ACHN (cell line): ENCODE measurements at regions not wholly inside any gene's neighbourhood (a gene's known extent, or its start where the extent isn't known, plus 50 kb on each side); places are given as distances from the start of the nearest gene placed in this dataset.
"Not testable (repeated sequence)": the region's sequence is repeated elsewhere in the genome, so short reads cannot be mapped to it uniquely, and the experiment has no call there.

Experiments used
- DNase-seq: peaks from one replicate; pipeline ENCODE4 v3.0.0-alpha.2; 2015
- in situ Hi-C: cut with HindIII; loops from 2 replicates; pipeline ENCODE4 v1.10.0; 2017; ENCODE audit warnings: low sequenced_read_pairs, low pct_ligation_motif_present, low pct_unique_long_range_greater_than_20kb

DNA sequence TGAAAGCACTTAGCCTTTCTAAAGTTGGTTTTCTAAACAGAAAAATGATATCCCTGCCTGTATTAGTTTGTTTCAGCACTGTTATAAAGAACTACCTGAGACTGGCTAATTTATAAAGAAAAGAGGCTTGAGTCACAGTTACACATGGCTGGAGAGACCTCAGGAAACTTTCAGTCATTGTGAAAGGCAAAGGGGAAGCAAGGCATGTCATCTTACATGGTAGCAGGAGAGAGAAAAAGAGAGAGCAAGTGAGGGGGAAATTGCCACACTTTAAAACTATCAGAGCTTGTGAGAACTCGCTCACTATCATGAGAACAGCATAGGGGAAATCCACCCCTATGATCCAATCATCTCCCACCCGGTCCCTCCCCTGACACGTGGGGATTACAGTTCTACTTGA lies 64.9 kb downstream of the FAM170A start:
- in situ Hi-C loops: no loop called here
- DNase-seq: no peak

DNA sequence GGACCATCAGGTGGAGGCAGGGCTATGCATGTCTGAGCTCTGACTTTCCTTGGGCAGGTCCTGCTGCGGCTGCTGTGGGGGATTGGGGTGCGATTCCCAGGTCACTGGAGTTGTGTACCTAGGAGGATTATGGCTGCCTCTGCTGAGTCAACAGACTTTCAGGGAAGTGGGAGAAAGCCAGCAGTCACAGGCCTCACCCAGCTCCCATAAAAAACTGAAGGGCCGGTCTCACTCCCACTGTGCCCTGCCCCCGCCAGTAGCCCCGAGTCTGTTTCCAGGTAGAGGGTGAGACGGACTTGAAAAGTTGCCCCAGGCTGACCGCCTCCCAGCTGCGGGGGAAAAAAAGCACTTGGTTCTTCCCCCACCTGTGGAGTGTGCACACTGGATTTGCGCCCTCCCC lies 76.7 kb downstream of the FAM170A start:
- no peak for DNase-seq
- in situ Hi-C loops: no loop called here

GRCh38 chr5:119708076-119708790 lies 78.9 kb downstream of the FAM170A start:
- in situ Hi-C loops: no loop called here
- DNase-seq: no peak

DNA sequence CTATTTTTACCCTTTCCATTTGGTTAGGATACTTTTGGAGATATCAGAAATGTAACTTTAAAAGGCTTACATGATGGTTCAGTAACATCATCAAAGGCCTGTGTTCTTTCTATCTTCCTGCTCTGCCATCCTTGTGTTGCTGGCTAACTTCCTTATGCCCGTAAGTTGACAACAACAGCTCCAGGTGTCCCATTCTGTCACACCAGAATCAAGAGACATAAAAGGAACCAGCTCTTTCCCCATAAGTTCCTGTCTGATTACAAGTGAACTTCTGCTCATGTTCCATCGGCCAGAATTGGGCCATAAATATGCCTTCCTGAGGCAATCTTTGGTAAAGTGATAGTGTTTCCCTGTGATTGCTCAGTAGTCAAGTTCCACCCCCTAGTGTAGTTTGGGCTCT lies 92.4 kb downstream of the FAM170A start:
- DNase-seq: no peak
- in situ Hi-C loops: no loop called here

GRCh38 chr5:119725291-119725690 lies 95.9 kb downstream of the FAM170A start:
- DNase-seq, in situ Hi-C loops: not testable (repeated sequence)

GRCh38 chr5:119726544-119726943 lies 97.2 kb downstream of the FAM170A start:
- no peak for DNase-seq
- in situ Hi-C loops: no loop called here

DNA sequence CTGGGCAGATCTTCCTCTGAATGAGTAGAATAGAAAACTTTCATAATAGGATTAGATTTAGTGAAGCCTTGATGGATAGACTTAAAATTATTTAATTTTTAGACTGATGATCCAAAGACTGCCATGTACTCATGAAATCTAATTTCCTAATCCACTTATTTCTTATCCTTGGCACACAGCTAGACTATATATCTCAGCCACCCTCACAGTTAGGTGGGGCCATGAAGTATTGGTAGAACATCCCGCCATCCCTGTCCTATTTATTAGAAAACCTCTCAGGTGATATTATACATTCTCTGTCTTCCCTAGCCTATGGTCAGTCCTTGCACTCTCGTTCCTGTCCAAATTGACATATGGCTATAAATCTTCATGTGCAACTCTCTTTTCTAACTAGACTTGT lies 110.9 kb downstream of the FAM170A start:
- in situ Hi-C loops: no loop called here
- DNase-seq: no peak

GRCh38 chr5:119741691-119742090 lies 112.3 kb downstream of the FAM170A start:
- in situ Hi-C loops: no loop called here
- no peak for DNase-seq

DNA sequence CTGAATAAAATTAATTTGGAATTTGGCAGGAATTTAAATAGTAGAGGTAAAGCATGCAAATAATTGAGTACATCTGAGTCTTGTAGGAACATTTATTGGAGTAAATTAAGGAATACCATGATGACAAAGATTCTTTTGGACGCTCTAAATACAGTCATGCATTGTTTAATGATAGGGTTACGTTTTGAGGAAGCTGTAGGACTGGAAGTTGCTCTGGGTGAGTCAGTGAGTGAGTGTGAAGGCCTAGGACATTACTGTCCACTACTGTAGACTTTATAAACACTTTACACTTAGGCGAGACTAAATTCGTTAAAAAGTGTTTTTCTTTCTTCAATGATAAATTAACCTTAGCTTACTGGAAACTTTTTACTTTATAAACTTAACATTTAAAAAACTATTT lies 113.0 kb downstream of the FAM170A start:
- no peak for DNase-seq
- in situ Hi-C loops: no loop called here

- DNase-seq: peak; percentile 50
These were observed 114.6 kb downstream of the FAM170A start for GRCh38 chr5:119743927-119744326.

DNA sequence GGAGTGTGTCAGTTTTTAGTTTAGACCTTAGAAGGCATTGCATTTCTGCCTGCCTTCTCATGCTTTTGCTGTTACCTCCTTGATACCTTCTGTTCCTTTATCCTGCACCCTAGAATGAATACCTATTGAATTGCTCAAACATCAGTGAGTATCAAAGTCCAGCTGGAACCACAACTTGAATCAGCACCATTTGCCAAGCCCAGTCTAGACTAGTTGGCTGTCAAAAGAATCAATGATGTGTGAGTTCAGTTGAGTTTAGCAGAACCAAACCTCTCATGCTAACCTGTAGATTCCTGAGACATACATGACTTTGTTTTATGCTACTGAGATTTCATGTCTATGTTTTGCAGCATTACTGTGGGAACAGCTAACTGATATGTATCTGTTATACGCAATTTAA lies 116.6 kb downstream of the FAM170A start:
- in situ Hi-C loops: no loop called here
- no peak for DNase-seq

More at GRCh38 chr5:119743927-119744326, 114.6 kb downstream of the FAM170A start:
- in situ Hi-C loops: no loop called here

DNA sequence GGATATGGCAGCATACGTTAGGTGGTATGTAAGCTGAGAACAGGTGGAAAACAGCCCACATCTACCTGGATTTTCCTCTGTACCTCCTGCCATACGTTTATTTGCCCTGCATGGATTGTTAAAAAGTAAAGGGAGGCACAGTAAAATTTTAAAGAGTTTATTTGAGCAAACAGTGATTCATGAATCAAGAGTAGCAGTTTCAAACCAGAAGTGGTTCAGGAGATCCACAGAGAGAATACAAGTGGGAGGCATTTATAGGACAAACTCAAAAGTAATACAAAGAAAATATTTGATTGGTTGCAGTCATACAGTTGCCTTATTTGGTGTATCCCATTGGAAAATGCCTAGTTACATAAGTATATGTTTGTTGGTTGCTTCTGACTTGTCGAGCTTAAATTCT lies 117.6 kb downstream of the FAM170A start:
- in situ Hi-C loops: no loop called here

GRCh38 chr5:119750887-119751733 lies 121.8 kb downstream of the FAM170A start:
- DNase-seq: no peak
- in situ Hi-C loops: no loop called here

More for the DNA sequence above, 117.6 kb downstream of the FAM170A start:
- DNase-seq: no peak

DNA sequence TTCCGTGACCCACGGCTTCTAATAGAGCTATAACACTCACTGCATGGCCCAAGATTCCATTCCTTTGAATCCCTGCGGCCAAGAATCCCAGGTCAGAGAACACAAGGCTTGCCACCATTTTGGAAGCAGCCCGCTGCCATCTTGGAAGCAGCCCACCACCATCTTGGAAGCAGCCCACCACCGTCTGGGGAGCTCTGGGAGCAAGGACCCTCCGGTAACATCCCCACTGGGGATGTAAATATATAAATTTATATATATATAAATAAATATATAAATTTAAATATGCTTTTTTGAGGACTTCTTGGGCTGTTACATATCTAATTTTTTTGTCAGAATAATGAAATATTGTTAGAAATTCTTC lies 122.4 kb downstream of the FAM170A start:
- no peak for DNase-seq
- in situ Hi-C loops: no loop called here

GRCh38 chr5:119752921-119753886 lies 123.8 kb downstream of the FAM170A start:
- in situ Hi-C loops: no loop called here
- DNase-seq: no peak

- DNase-seq, in situ Hi-C loops: not testable (repeated sequence)
These were observed 125.5 kb downstream of the FAM170A start for GRCh38 chr5:119754825-119755224.

DNA sequence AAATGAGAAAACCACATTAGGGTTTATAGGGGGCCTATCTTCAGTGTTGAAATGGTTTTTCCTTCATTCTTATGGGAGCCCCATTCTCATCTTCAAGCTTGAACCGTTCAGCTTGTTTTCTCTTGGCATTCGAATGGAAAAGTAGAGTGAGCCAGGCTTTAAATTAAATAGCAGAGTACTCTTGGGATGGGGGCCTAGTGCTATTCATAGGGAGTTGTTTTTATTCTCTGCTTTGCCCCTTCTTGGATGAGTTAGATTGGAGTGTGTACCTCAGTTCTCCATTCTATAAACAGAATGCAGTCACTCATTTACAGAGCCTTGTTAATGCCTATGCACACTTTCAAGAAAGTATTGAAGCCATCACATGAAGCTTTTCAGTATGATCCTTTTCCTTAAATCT lies 127.9 kb downstream of the FAM170A start:
- no peak for DNase-seq
- in situ Hi-C loops: no loop called here

DNA sequence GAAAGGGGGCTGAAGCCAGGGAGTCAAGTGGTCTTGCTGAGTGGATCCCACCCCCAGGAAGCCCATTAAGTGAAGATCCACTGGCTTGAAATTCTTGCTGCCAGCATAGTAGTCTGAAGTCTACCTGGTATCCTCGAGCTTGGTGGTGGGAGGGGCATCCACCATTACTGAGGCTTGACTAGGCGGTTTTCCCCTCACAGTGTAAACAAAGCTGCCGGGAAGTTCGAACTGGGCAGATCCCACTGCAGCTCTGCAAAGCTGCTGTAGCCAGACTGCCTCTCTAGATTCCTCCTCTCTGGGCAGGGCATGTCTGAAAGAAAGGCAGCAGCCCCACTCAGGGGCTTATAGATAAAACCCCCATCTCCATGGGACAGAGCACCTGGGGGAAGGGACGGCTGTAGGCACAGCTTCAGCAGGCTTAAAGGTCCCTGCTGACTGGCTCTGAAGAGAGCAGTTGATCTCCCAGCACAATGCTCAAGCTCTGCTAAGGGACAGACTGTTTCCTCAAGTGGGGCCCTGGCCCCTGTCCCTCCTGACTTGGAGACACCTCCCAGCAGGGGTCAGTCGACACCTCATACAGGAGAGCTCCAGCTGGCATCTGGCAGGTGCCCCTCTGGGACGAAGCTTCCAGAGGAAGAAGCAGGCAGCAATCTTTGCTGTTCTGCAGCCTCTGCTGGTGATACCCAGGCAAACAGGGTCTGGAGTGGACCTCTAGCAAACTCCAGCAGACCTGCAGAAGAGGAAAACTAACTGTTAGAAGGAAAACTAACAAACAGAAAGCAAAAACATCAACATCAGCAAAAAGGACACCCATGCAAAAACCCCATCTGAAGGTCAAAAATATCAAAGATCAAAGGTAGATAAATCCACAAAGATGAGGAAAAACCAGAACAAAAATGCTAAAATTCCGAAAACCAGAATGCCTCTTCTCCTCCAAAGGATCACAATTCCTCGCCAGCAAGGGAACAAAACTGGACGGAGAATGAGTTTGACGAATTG lies 140.6 kb downstream of the FAM170A start:
- DNase-seq, in situ Hi-C loops: not testable (repeated sequence)
